CD4-positive, alpha-beta T cell treated with Interleukin-12 subunit alpha and Interleukin-12 subunit beta, for 1 hour (primary cell): ENCODE measurements at regions not wholly inside any gene's neighbourhood (a gene's known extent, or its start where the extent isn't known, plus 50 kb on each side); places are given as distances from the start of the nearest gene placed in this dataset.

Source experiments
- DNase-seq: peaks from one replicate; pipeline ENCODE4 v3.0.0-alpha.2; 2020

GRCh38 chr17:69779378-69780214 is 295.4 kb upstream of the KCNJ16 start:
- no peak for DNase-seq

GRCh38 chr17:69783865-69784264 is 291.2 kb upstream of the KCNJ16 start:
- DNase-seq: no peak

GRCh38 chr17:69788957-69789356 is 286.1 kb upstream of the KCNJ16 start:
- DNase-seq: no peak

DNA sequence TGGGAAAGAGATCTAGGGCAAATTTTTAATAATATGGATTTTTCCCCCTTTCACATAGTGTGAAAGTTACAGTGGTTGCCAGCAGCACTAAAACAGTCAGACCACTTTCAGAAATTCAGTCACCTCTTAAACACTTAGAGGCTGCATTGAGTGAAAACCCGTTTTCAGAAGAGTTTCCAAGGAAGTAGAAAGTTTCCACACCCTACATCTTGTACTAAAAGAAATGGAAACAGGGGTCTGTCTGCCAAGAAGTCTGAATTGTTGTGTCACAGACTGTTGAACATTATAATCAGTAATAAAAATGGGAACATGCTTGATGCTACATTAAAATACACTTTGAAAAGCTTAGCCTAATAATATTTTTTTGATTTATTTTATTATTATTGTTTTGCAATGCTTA is 278.9 kb upstream of the KCNJ16 start:
- DNase-seq: no peak

GRCh38 chr17:69800870-69801269 is 274.2 kb upstream of the KCNJ16 start:
- DNase-seq: no peak

DNA sequence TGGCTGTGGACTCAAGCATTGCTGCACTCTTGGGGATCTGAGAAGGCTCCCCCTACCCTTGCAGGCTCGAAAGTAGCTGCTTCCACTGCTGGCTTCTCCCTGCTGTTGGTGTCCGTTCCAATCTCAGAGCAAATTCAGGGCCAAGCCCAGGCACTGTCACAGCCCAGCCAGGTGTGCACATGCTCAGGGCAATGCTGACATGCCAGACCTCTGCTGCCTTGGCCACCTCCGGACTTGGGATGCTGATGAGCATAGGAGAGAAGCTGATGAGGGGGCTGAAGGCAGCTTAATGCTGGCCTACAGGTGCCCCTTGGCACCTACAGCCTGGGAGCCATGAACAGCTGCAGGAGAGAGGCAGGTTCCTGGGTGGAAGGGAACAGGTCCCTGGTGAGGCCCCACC is 273.7 kb upstream of the KCNJ16 start:
- DNase-seq: no peak

DNA sequence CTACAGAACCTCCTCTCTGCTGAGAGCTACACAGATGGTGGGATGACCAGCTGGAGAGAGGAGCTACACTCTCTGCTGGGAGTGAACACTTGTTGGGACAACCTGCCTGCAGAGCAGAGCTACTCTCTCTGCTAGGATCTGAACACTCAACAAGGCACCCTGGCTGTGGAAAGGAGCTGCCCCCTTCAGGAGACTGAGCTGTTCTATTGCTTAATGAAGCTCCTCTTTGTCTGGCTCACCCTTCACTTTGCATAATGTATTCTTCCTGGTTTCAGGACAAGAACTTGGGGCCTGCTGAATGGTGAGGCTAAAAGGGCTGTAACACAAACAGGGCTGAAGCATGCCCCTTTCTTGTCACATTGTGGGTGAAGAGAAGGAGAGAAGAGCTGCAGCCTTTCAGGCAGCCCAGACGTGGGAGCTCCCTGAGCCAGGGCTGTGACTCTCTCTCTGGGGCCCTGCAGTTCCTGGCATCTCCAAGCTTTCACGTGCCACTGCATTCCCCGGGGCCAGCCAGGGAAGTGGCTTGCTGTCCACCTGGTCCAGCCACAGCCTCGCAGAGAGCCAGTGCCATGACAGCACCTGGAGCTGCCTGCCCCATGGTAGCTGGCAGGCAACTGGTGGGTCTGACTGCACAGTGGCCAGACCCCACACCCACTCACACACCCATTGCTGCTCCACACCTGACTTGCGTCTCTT is 272.8 kb upstream of the KCNJ16 start:
- no peak for DNase-seq

DNA sequence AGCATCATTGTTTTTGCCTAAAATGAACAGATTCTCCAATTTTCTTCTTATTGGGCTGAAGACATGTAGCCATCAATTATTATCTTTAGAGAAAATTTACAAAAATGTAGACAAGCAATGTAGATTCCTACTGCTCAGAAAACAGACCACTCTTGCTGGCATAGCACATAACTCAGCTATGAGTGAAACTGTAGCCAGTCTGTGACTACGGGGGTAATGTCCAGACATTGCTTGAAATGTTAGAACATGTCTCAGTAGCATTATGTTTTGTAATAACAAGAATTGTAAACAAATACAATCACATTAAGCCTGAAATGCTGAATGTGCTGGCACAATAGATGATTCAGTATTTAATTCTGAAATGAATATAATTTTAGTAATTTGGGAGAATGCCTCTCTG is 265.7 kb upstream of the KCNJ16 start:
- DNase-seq: no peak

- no peak for DNase-seq
Observed at GRCh38 chr17:69810326-69810965, 264.6 kb upstream of the KCNJ16 start.

GRCh38 chr17:69812240-69812837 is 262.7 kb upstream of the KCNJ16 start:
- no peak for DNase-seq

GRCh38 chr17:69814031-69814430 is 261.0 kb upstream of the KCNJ16 start:
- no peak for DNase-seq

DNA sequence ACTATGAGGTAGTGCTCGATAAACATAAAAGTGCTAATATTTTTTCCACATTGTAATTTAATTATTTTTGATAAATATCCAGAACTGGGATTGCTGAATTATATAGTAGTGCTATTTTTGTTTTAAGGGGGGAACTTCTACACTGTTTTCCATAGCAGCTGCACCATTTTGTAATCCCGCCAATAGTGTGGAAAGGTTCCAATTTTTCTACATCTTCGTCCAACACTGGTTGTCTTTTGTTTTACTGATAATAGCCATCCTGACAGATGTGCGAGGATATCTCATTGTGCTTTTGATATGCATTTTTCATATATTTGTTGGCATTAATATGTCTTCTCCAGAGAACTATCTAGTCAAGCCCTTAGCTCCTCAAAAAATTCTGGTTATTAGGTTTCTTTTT is 259.6 kb upstream of the KCNJ16 start:
- no peak for DNase-seq

- DNase-seq: no peak
Observed at GRCh38 chr17:69818467-69818866, 256.6 kb upstream of the KCNJ16 start.

- no peak for DNase-seq
Observed at GRCh38 chr17:69819316-69820087, 255.5 kb upstream of the KCNJ16 start.

- DNase-seq: no peak
Observed at GRCh38 chr17:69820876-69821473, 254.1 kb upstream of the KCNJ16 start.

DNA sequence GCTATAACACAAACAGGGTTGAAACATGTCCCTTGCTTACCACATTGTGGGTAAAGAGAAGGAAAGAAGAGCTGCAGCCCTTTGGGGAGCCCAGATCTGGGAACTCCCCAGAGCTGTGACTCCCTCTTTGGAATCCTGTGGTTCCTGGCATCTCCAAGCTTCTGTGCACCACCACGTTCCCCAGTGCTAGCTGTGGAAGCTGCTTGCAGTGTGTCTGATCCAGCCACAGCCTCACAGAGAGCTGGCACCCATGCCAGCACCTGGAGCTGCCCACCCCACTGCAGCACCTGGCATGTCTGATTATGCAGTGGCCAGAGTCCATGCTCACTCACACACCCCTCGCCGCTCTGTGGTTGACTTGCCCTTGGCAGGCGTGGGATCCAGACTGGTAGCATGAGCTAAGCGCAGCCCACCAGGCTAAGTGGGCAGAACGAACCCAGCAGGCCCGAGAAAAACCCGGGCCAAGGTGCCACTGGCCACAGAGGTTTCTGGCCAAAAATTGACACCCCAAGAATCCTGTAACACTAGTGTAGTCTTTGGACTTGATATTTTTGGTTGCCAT is 252.6 kb upstream of the KCNJ16 start:
- no peak for DNase-seq

GRCh38 chr17:69828087-69828486 is 246.9 kb upstream of the KCNJ16 start:
- no peak for DNase-seq

GRCh38 chr17:69834494-69834893 is 240.5 kb upstream of the KCNJ16 start:
- no peak for DNase-seq

DNA sequence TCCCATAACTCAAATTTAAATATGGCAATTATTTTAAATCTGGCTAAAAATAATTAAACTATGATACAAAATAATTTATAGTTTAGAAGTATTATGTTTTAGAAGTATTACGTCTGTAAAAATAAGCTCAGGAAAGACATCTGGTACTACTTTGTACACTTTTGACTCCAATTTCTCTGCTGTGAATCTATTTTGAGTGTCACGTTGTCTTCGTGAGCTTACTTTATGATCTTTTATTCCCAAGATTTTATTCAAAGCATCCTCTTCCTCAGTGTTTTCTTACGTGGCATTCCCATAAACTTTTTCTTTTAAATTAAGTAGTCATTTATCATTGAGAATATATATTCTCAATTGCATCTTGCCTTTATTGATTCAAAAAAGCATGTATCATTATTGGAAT is 223.3 kb upstream of the KCNJ16 start:
- no peak for DNase-seq

DNA sequence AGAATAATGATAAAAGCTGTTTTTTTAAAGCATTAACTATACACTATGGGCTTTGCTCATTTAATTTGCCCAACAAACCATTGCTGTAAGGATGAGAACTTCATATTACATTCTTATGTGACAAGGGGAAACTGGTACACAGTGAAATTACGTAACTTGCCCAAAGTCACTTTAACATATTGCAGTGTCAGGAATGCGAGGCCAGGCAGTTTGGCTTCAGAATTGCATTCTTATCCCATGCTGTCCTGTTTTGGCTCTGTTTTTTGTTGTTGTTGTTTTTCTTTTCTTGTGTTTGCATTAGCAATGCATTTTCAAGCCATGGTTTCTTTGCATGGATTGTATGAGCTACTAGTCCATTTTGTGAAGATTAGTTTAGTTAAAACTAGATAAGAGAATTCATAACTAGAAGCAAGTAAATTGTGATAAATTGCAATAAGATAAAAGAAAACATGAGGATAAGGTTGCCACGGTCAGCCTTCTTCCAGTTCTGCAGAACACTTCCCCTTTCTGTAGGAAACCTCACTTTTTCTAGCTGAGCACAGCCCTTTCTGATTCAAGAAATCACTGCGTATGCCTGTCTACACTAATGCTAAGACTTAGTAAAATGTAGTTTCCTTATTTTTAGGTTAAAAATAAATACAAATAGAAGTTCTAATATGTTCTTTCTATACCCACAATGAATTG is 221.3 kb upstream of the KCNJ16 start:
- DNase-seq: no peak

GRCh38 chr17:69854225-69854780 is 220.7 kb upstream of the KCNJ16 start:
- no peak for DNase-seq
